Chondrocyte (in vitro differentiated cells): ENCODE measurements at regions not wholly inside any gene's neighbourhood (a gene's known extent, or its start where the extent isn't known, plus 50 kb on each side); places are given as distances from the start of the nearest gene placed in this dataset.

Experiments
- DNase-seq: peaks from one replicate; pipeline ENCODE4 v3.0.0; 2021; ENCODE audit warnings: mixed read lengths, low spot score
- H3K27ac Mint-ChIP-seq: one replicate; pipeline ENCODE4 v1.8.0; 2021; ENCODE audit warnings: mild to moderate bottlenecking, moderate library complexity, mixed read lengths; ENCODE audit not compliant: unreplicated experiment
- H3K27me3 Mint-ChIP-seq: 2 replicates; pipeline ENCODE4 v1.8.0; 2021; ENCODE audit warnings: low read depth, mixed read lengths
- H3K36me3 Mint-ChIP-seq: 2 replicates; pipeline ENCODE4 v1.8.0; 2021; ENCODE audit warnings: low read depth, mixed read lengths
- H3K4me1 Mint-ChIP-seq: 2 replicates; pipeline ENCODE4 v1.8.0; 2021; ENCODE audit warnings: low read depth, mild to moderate bottlenecking, mixed read lengths
- H3K4me3 Mint-ChIP-seq: one replicate; pipeline ENCODE4 v1.8.0; 2021; ENCODE audit warnings: mild to moderate bottlenecking, moderate library complexity, mixed read lengths; ENCODE audit not compliant: unreplicated experiment
- H3K9me3 Mint-ChIP-seq: 2 replicates; pipeline ENCODE4 v1.8.0; 2021; ENCODE audit warnings: low read depth, mixed read lengths
- CTCF ChIP-seq: fragments of 200-600 bp; sonication (generic); IDR thresholded peaks from 2 replicates; pipeline ENCODE4 v1.5.0; 2021; ENCODE audit warnings: antibody characterized with exemption, mild to moderate bottlenecking, moderate library complexity

- Mint-ChIP-seq H3K27me3 (peaks cover 4% of the 10 kb centered on the region), H3K4me1 (peaks cover 24% of the 10 kb centered on the region), H3K4me3 (no peak overlapping the region), H3K27ac (no peak overlapping the region), H3K9me3 (no peaks in the 10 kb centered on the region), H3K36me3 (no peaks in the 10 kb centered on the region)
- no peak for DNase-seq
- no peak for TF ChIP-seq CTCF
These were observed 1158.8 kb downstream of the IGSF11 start for GRCh38 chr3:117875887-117876286.

GRCh38 chr3:117880638-117881037 is 1154.0 kb downstream of the IGSF11 start:
- H3K27me3 Mint-ChIP-seq: peaks cover 8% of the 10 kb centered on the region
- no peak for DNase-seq
- no peak overlapping the region for H3K4me3 Mint-ChIP-seq
- H3K36me3 Mint-ChIP-seq: no peaks in the 10 kb centered on the region
- no peak for TF ChIP-seq CTCF
- H3K4me1 Mint-ChIP-seq: no peaks in the 10 kb centered on the region
- H3K9me3 Mint-ChIP-seq: no peaks in the 10 kb centered on the region
- H3K27ac Mint-ChIP-seq: no peak overlapping the region

GRCh38 chr3:117881210-117881609 is 1153.4 kb downstream of the IGSF11 start:
- H3K27me3 Mint-ChIP-seq: peaks cover 8% of the 10 kb centered on the region
- no peak for DNase-seq
- H3K36me3 Mint-ChIP-seq: no peaks in the 10 kb centered on the region
- no peaks in the 10 kb centered on the region for H3K9me3 Mint-ChIP-seq
- H3K4me3 Mint-ChIP-seq: no peak overlapping the region
- TF ChIP-seq CTCF: no peak
- H3K27ac Mint-ChIP-seq: no peak overlapping the region
- no peaks in the 10 kb centered on the region for H3K4me1 Mint-ChIP-seq

- DNase-seq: no peak
- Mint-ChIP-seq H3K36me3 (no peaks in the 10 kb centered on the region), H3K27me3 (peaks cover 6% of the 10 kb centered on the region), H3K27ac (no peak overlapping the region), H3K9me3 (no peaks in the 10 kb centered on the region), H3K4me1 (no peaks in the 10 kb centered on the region), H3K4me3 (no peak overlapping the region)
- TF ChIP-seq CTCF: no peak
These were observed 1149.6 kb downstream of the IGSF11 start for GRCh38 chr3:117885011-117885441.

GRCh38 chr3:117886147-117886546 is 1148.5 kb downstream of the IGSF11 start:
- no peak overlapping the region for H3K4me3 Mint-ChIP-seq
- H3K27ac Mint-ChIP-seq: no peak overlapping the region
- no peaks in the 10 kb centered on the region for H3K9me3 Mint-ChIP-seq
- H3K36me3 Mint-ChIP-seq: no peaks in the 10 kb centered on the region
- no peak for TF ChIP-seq CTCF
- no peak for DNase-seq
- H3K4me1 Mint-ChIP-seq: no peaks in the 10 kb centered on the region
- H3K27me3 Mint-ChIP-seq: peaks cover 2% of the 10 kb centered on the region
